ENCODE measurements at regions not wholly inside any gene's neighbourhood (a gene's known extent, or its start where the extent isn't known, plus 50 kb on each side); places are given as distances from the start of the nearest gene placed in this dataset.

GRCh38 chr12:83313827-83314226, 627.1 kb downstream of the TMTC2 start:
- DNase-seq (no peak), ATAC-seq (no peak)
- TF ChIP-seq POLR2A (IDR thresholded peaks at IDR 0.05) (no peak), CTCF (IDR thresholded peaks at IDR 0.05) (no peak)
- Histone ChIP-seq H3K36me3 (no peaks in the 10 kb centered on the region), H3K9me3 (no peaks in the 10 kb centered on the region), H3K27ac (no peak overlapping the region), H3K4me1 (no peaks in the 10 kb centered on the region), H3K27me3 (no peaks in the 10 kb centered on the region), H3K4me3 (no peak overlapping the region)
- intact Hi-C loops (cut with DNase I): no loop called here

- Histone ChIP-seq H3K9me3 (no peaks in the 10 kb centered on the region), H3K4me3 (no peak overlapping the region), H3K27ac (no peak overlapping the region), H3K4me1 (no peaks in the 10 kb centered on the region), H3K36me3 (no peaks in the 10 kb centered on the region), H3K27me3 (no peaks in the 10 kb centered on the region)
- no peak for ATAC-seq
- no peak for DNase-seq
- TF ChIP-seq POLR2A (IDR thresholded peaks at IDR 0.05): no peak
- TF ChIP-seq CTCF (IDR thresholded peaks at IDR 0.05): no peak
- WGBS (ENCODE audit: insufficient coverage, low coverage, low lambda C conversion rate, missing lambda C conversion rate): 76% methylated on average over 2 of the region's 2 CpGs
- intact Hi-C loops (cut with DNase I): no loop called here
These were observed 626.6 kb downstream of the TMTC2 start for GRCh38 chr12:83313322-83313721.

GRCh38 chr12:83276904-83277303, 590.2 kb downstream of the TMTC2 start:
- Histone ChIP-seq H3K27me3 (no peaks in the 10 kb centered on the region), H3K27ac (no peak overlapping the region), H3K36me3 (no peaks in the 10 kb centered on the region), H3K9me3 (no peaks in the 10 kb centered on the region), H3K4me1 (no peaks in the 10 kb centered on the region), H3K4me3 (no peak overlapping the region)
- TF ChIP-seq POLR2A (IDR thresholded peaks at IDR 0.05): no peak
- no peak for TF ChIP-seq CTCF (IDR thresholded peaks at IDR 0.05)
- WGBS (ENCODE audit: insufficient coverage, low coverage, low lambda C conversion rate, missing lambda C conversion rate): 85% methylated on average over 1 of the region's 1 CpG
- no peak for ATAC-seq
- DNase-seq: no peak
- intact Hi-C loops (cut with DNase I): no loop called here

- Histone ChIP-seq H3K4me3 (no peak overlapping the region), H3K27me3 (no peaks in the 10 kb centered on the region), H3K4me1 (no peaks in the 10 kb centered on the region), H3K9me3 (no peaks in the 10 kb centered on the region), H3K36me3 (no peaks in the 10 kb centered on the region), H3K27ac (no peak overlapping the region)
- no peak for ATAC-seq
- WGBS (ENCODE audit: insufficient coverage, low coverage, low lambda C conversion rate, missing lambda C conversion rate): 8% methylated on average over 2 of the region's 2 CpGs
- no peak for DNase-seq
- intact Hi-C loops (cut with DNase I): no loop called here
- TF ChIP-seq POLR2A (IDR thresholded peaks at IDR 0.05): no peak
These were observed 584.5 kb downstream of the TMTC2 start for GRCh38 chr12:83271201-83271600.

GRCh38 chr12:83265808-83266207, 579.1 kb downstream of the TMTC2 start:
- no peaks in the 10 kb centered on the region for H3K9me3 ChIP-seq
- intact Hi-C loops (cut with DNase I): no loop called here
- TF ChIP-seq POLR2A (IDR thresholded peaks at IDR 0.05) (no peak), CTCF (IDR thresholded peaks at IDR 0.05) (no peak)

More at GRCh38 chr12:83265808-83266207, 579.1 kb downstream of the TMTC2 start:
- Histone ChIP-seq H3K36me3 (no peaks in the 10 kb centered on the region), H3K27ac (no peak overlapping the region), H3K4me3 (no peak overlapping the region), H3K4me1 (no peaks in the 10 kb centered on the region), H3K27me3 (no peaks in the 10 kb centered on the region)
- ATAC-seq: no peak
- DNase-seq: no peak

Data from right lobe of liver (tissue), 6 donors.